ENCODE measurements at regions not wholly inside any gene's neighbourhood (a gene's known extent, or its start where the extent isn't known, plus 50 kb on each side); places are given as distances from the start of the nearest gene placed in this dataset.

DNA sequence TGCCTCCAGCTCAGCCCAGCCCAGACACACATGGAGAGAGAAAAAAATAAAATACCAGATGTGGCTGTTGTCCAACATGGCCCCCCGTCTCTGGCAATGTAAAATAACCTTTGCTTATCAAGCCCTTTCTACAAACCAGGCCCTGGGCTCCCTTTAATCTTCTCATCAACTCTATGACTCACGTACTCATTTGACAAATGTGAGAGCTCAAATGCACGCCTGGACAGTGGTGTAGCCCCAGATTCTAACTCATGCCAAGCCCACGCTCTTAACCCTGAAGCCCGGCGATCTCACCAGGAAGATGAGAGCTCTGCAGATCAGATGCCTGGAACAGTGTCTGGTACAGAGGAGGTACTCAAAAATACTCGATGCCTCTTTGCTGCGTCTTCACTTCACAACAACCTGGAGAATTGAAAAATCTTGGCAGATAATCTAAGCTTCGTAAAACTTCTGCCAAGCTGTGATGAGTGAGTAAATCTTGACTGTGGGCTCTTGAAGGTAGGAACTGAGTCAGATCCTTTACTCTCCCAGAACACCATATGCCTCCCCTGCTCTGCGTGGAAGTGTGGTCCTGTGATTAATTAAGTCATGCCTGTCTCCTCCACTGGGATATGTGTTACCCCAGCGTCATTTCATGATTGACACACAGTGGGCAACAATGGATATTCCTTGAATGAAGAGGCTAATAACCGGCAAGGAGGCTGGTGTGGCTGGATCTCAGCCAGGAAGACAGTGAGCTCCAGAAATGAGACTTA is 102.0 kb upstream of the FSTL4 start:
- Histone ChIP-seq H2BK15ac (ENCODE audit: low read depth, low read length) (no peak overlapping the region), H4K91ac (ENCODE audit: insufficient read length, low read depth, low read length) (no peak overlapping the region), H3K14ac (ENCODE audit: insufficient read depth, low read length) (no peak overlapping the region), H2BK12ac (ENCODE audit: insufficient read length, low read depth, low read length) (no peak overlapping the region), H3K23ac (ENCODE audit: insufficient read length, low read depth, low read length) (no peak overlapping the region), H3K27ac (ENCODE audit: insufficient read length, low read depth, low read length) (no peak overlapping the region), H4K5ac (ENCODE audit: insufficient read length, low read depth, low read length) (no peak overlapping the region), H3K4ac (ENCODE audit: low read depth, low read length) (no peak overlapping the region), H4K8ac (replicated peaks; ENCODE audit: insufficient read length, low read depth, low read length) (no peak overlapping the region), H3K23me2 (ENCODE audit: insufficient read length, low read depth, low read length, poor library complexity, severe bottlenecking) (no peaks in the 10 kb centered on the region), H2AK5ac (ENCODE audit: insufficient read length, low read length) (no peak overlapping the region), H3K18ac (ENCODE audit: insufficient read length, low read depth, low read length) (no peak overlapping the region), H3K56ac (ENCODE audit: insufficient read length, low read depth, low read length) (no peak overlapping the region), H3K4me2 (ENCODE audit: insufficient read depth, insufficient read length, low read length) (no peak overlapping the region), H3K27me3 (ENCODE audit: insufficient read depth, low read length) (no peaks in the 10 kb centered on the region), H3T11ph (ENCODE audit: low read length) (no peak overlapping the region), H3K79me2 (ENCODE audit: insufficient read depth, low read length) (no peaks in the 10 kb centered on the region), H2BK5ac (ENCODE audit: insufficient read length, low read length) (no peak overlapping the region), H3K79me1 (ENCODE audit: insufficient read depth, low read depth, low read length, poor library complexity, severe bottlenecking) (no peaks in the 10 kb centered on the region), H2BK120ac (ENCODE audit: low read depth, low read length, poor library complexity, severe bottlenecking) (no peak overlapping the region), H3K9me3 (ENCODE audit: control insufficient read depth, low read depth, low read length) (no peaks in the 10 kb centered on the region), H4K20me1 (ENCODE audit: control insufficient read depth, insufficient read depth, insufficient read length) (no peaks in the 10 kb centered on the region), H2AFZ (ENCODE audit: low read length) (no peak overlapping the region), H2BK20ac (ENCODE audit: low read depth, low read length, poor library complexity, severe bottlenecking) (no peak overlapping the region), H3K4me1 (ENCODE audit: insufficient read depth, low read length) (no peaks in the 10 kb centered on the region), H3K9ac (ENCODE audit: extremely low read depth, insufficient read length, low read length) (no peak overlapping the region)
- H3K27ac Mint-ChIP-seq = peak overlapping the region in 1 of 3 experiments; percentile 13; a peak in 1 of 7 replicates
- WGBS (ENCODE audit: extremely low coverage, insufficient read length, low lambda C conversion rate) = no CpG with 5 or more reads among the region's 12 CpGs
- H3K36me3 Mint-ChIP-seq (ENCODE audit: insufficient read depth in 1 of 3, low read depth in 3 of 3) = no peaks in the 10 kb centered on the region
- no peak for DNase-seq
- H3K9me3 Mint-ChIP-seq = no peaks in the 10 kb centered on the region
- TF ChIP-seq, protein P1, sequence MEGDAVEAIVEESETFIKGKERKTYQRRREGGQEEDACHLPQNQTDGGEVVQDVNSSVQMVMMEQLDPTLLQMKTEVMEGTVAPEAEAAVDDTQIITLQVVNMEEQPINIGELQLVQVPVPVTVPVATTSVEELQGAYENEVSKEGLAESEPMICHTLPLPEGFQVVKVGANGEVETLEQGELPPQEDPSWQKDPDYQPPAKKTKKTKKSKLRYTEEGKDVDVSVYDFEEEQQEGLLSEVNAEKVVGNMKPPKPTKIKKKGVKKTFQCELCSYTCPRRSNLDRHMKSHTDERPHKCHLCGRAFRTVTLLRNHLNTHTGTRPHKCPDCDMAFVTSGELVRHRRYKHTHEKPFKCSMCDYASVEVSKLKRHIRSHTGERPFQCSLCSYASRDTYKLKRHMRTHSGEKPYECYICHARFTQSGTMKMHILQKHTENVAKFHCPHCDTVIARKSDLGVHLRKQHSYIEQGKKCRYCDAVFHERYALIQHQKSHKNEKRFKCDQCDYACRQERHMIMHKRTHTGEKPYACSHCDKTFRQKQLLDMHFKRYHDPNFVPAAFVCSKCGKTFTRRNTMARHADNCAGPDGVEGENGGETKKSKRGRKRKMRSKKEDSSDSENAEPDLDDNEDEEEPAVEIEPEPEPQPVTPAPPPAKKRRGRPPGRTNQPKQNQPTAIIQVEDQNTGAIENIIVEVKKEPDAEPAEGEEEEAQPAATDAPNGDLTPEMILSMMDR (conservative IDR thresholded peaks at IDR 0.05) = no peak
- H3K27me3 Mint-ChIP-seq (ENCODE audit: low read depth) = peaks cover 12% of the 10 kb centered on the region
- no peaks in the 10 kb centered on the region for H3K4me1 Mint-ChIP-seq
- H3K4me3 Mint-ChIP-seq = no peak overlapping the region
